ENCODE measurements at regions not wholly inside any gene's neighbourhood (a gene's known extent, or its start where the extent isn't known, plus 50 kb on each side); places are given as distances from the start of the nearest gene placed in this dataset.

- Histone ChIP-seq H3K27ac (ENCODE audit: poor library complexity, severe bottlenecking) (no peak overlapping the region), H3K9me3 (ENCODE audit: severe bottlenecking) (no peaks in the 10 kb centered on the region), H3K4me3 (ENCODE audit: severe bottlenecking) (no peak overlapping the region), H3K4me1 (ENCODE audit: insufficient read depth, poor library complexity, severe bottlenecking) (no peaks in the 10 kb centered on the region), H3K36me3 (ENCODE audit: low read depth) (no peaks in the 10 kb centered on the region), H3K27me3 (ENCODE audit: insufficient read depth, poor library complexity, severe bottlenecking) (no peaks in the 10 kb centered on the region)
- DNase-seq (ENCODE audit: low spot score) (no peak), ATAC-seq (ENCODE audit: low read depth) (no peak)
- no peak for TF ChIP-seq CTCF (IDR thresholded peaks at IDR 0.05; ENCODE audit: poor library complexity, severe bottlenecking)
Observed at GRCh38 chr4:13302876-13303275, 181.3 kb downstream of the RAB28 start.

GRCh38 chr4:13299343-13299742 is 184.8 kb downstream of the RAB28 start:
- no peak for TF ChIP-seq CTCF (IDR thresholded peaks at IDR 0.05; ENCODE audit: poor library complexity, severe bottlenecking)
- H3K4me3 ChIP-seq (ENCODE audit: severe bottlenecking): no peak overlapping the region

GRCh38 chr4:13298655-13299054 is 185.5 kb downstream of the RAB28 start:
- Histone ChIP-seq H3K27ac (ENCODE audit: poor library complexity, severe bottlenecking) (no peak overlapping the region), H3K27me3 (ENCODE audit: insufficient read depth, poor library complexity, severe bottlenecking) (no peaks in the 10 kb centered on the region), H3K36me3 (ENCODE audit: low read depth) (no peaks in the 10 kb centered on the region), H3K9me3 (ENCODE audit: severe bottlenecking) (no peaks in the 10 kb centered on the region), H3K4me3 (ENCODE audit: severe bottlenecking) (no peak overlapping the region), H3K4me1 (ENCODE audit: insufficient read depth, poor library complexity, severe bottlenecking) (no peaks in the 10 kb centered on the region)
- TF ChIP-seq CTCF (IDR thresholded peaks at IDR 0.05; ENCODE audit: poor library complexity, severe bottlenecking): no peak
- no peak for ATAC-seq (ENCODE audit: low read depth)
- DNase-seq (ENCODE audit: low spot score): no peak

More at GRCh38 chr4:13299343-13299742, 184.8 kb downstream of the RAB28 start:
- H3K36me3 ChIP-seq (ENCODE audit: low read depth): no peaks in the 10 kb centered on the region
- no peaks in the 10 kb centered on the region for H3K9me3 ChIP-seq (ENCODE audit: severe bottlenecking)
- H3K27me3 ChIP-seq (ENCODE audit: insufficient read depth, poor library complexity, severe bottlenecking): no peaks in the 10 kb centered on the region
- H3K4me1 ChIP-seq (ENCODE audit: insufficient read depth, poor library complexity, severe bottlenecking): no peaks in the 10 kb centered on the region
- ATAC-seq (ENCODE audit: low read depth): no peak
- no peak overlapping the region for H3K27ac ChIP-seq (ENCODE audit: poor library complexity, severe bottlenecking)
- no peak for DNase-seq (ENCODE audit: low spot score)

- ATAC-seq (ENCODE audit: low read depth) (no peak), DNase-seq (ENCODE audit: low spot score) (no peak)
- TF ChIP-seq CTCF (IDR thresholded peaks at IDR 0.05; ENCODE audit: poor library complexity, severe bottlenecking): no peak
- Histone ChIP-seq H3K4me1 (ENCODE audit: insufficient read depth, poor library complexity, severe bottlenecking) (no peaks in the 10 kb centered on the region), H3K27ac (ENCODE audit: poor library complexity, severe bottlenecking) (no peak overlapping the region), H3K9me3 (ENCODE audit: severe bottlenecking) (no peaks in the 10 kb centered on the region), H3K4me3 (ENCODE audit: severe bottlenecking) (no peak overlapping the region), H3K36me3 (ENCODE audit: low read depth) (no peaks in the 10 kb centered on the region), H3K27me3 (ENCODE audit: insufficient read depth, poor library complexity, severe bottlenecking) (no peaks in the 10 kb centered on the region)
Observed at GRCh38 chr4:13296986-13297385, 187.2 kb downstream of the RAB28 start.

GRCh38 chr4:13294961-13295605 is 189.1 kb downstream of the RAB28 start:
- Histone ChIP-seq H3K27ac (ENCODE audit: poor library complexity, severe bottlenecking) (no peak overlapping the region), H3K9me3 (ENCODE audit: severe bottlenecking) (no peaks in the 10 kb centered on the region), H3K36me3 (ENCODE audit: low read depth) (no peaks in the 10 kb centered on the region), H3K4me1 (ENCODE audit: insufficient read depth, poor library complexity, severe bottlenecking) (no peaks in the 10 kb centered on the region), H3K27me3 (ENCODE audit: insufficient read depth, poor library complexity, severe bottlenecking) (no peaks in the 10 kb centered on the region), H3K4me3 (ENCODE audit: severe bottlenecking) (no peak overlapping the region)
- no peak for TF ChIP-seq CTCF (IDR thresholded peaks at IDR 0.05; ENCODE audit: poor library complexity, severe bottlenecking)
- DNase-seq (ENCODE audit: low spot score): no peak
- ATAC-seq (ENCODE audit: low read depth): no peak

Measured in RWPE2 (cell line).